ENCODE measurements at regions not wholly inside any gene's neighbourhood (a gene's known extent, or its start where the extent isn't known, plus 50 kb on each side); places are given as distances from the start of the nearest gene placed in this dataset.

- DNase-seq = no peak
These were observed 503.9 kb downstream of the RASEF start for GRCh38 chr9:82558855-82559630.

GRCh38 chr9:82560036-82560435, 502.9 kb downstream of the RASEF start:
- DNase-seq = no peak

GRCh38 chr9:82560457-82560904, 502.5 kb downstream of the RASEF start:
- no peak for DNase-seq

DNA sequence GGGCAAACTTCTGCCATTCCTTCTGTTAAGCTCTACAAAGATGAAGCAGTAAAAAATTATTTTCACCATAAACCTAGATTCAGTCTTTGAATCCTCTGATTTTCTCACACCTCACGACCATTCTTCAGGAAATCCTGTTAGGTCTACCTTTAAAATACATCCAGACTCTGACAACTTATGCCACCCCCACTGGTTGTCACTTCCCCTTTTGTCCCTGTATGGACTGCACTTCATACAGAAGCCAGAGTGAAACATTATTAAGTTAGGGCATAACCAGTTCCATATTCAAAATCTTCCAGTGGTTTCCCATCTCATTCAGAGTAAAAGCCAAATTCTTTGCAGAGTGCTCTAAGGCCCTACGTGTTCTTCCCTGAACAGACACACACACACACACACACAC, 499.8 kb downstream of the RASEF start:
- DNase-seq = no peak

GRCh38 chr9:82563841-82564240, 499.1 kb downstream of the RASEF start:
- DNase-seq = no peak

- no peak for DNase-seq
These were observed 497.6 kb downstream of the RASEF start for GRCh38 chr9:82565188-82565969.

GRCh38 chr9:82567953-82568352, 495.0 kb downstream of the RASEF start:
- DNase-seq = no peak

DNA sequence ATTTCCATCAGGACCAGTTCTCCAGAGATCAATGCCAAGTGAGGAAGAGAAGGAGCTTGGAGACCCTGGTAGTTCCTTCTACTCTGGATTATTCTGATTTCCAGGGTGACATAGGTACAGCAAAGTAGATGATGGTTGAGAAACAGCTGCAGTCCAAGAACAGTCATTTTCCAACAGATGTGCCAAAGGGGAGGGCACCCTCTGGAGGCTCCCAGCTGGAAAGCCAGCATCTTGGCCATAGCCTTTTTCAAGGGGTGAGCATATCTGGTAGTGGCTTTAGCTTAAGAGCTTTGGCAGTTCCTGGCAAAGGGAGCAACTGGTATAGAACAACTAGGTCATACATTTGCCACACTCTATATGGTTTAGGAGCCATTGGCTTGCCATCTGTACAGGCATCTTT, 492.7 kb downstream of the RASEF start:
- DNase-seq = no peak

- DNase-seq = no peak
These were observed 491.4 kb downstream of the RASEF start for GRCh38 chr9:82571540-82571939.

DNA sequence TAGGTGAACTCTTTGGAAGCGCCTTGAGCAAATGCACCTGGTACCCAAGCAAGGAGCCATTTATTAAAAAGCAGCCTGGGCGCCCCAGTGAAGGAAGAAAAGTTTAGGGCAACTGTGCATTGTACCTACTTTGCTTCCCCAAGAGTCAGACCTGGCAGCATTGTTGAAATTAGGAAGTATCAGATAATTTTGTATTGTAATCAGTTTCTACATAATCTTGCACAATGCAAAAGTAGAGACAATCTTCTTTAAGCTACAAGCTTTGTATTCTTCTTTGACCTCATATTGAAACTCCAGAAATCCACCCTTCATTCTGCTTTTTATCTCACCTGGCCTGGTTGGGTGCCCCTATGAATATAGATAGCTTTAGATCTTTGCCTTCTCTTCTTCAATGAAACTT, 490.8 kb downstream of the RASEF start:
- DNase-seq = no peak

- DNase-seq = no peak
These were observed 488.0 kb downstream of the RASEF start for GRCh38 chr9:82574911-82575310.

DNA sequence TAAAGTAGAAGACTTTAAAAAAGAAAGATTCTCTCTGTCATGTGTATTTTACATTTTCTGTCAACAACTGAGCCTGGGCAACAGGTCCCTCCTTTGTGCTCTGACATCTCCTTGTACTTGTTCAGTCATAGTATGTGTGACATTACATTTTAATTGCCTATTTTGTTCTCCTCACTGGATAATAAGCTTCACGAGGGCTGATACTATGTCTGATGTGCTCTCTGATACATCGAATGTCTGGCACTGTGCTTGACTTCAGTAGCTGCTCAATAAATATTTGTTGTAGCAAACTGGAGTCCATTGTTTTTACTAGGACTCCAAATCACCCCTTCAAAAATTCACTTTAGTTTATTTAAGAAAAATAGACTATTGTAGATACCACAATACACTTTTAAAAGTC, 482.0 kb downstream of the RASEF start:
- DNase-seq = no peak

GRCh38 chr9:82581516-82581915, 481.4 kb downstream of the RASEF start:
- no peak for DNase-seq

- no peak for DNase-seq
These were observed 481.0 kb downstream of the RASEF start for GRCh38 chr9:82581935-82582334.

GRCh38 chr9:82582693-82583092, 480.2 kb downstream of the RASEF start:
- DNase-seq = no peak

- no peak for DNase-seq
These were observed 479.4 kb downstream of the RASEF start for GRCh38 chr9:82583524-82583923.

- DNase-seq = no peak
These were observed 478.5 kb downstream of the RASEF start for GRCh38 chr9:82584349-82584863.

DNA sequence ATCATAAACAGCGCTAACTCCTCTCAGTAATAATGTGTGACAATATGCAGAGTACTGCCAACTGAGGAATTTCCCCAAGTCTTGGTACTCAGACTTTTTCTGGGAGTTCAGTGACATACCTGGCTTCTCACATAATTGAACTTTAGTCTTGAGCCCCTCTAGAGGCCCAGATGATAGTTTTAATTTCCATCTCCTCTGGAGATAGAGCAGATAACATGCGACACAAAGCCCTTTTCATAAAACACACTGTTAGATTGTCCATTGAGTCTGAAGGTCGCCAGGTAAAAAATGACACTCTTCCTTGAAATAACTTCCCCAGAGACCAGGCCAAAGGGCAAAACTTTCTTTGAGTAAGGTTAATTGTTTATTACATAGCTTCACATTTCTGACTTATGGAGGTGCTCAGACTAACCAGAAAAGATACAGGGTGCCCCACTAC, 476.0 kb downstream of the RASEF start:
- no peak for DNase-seq

DNA sequence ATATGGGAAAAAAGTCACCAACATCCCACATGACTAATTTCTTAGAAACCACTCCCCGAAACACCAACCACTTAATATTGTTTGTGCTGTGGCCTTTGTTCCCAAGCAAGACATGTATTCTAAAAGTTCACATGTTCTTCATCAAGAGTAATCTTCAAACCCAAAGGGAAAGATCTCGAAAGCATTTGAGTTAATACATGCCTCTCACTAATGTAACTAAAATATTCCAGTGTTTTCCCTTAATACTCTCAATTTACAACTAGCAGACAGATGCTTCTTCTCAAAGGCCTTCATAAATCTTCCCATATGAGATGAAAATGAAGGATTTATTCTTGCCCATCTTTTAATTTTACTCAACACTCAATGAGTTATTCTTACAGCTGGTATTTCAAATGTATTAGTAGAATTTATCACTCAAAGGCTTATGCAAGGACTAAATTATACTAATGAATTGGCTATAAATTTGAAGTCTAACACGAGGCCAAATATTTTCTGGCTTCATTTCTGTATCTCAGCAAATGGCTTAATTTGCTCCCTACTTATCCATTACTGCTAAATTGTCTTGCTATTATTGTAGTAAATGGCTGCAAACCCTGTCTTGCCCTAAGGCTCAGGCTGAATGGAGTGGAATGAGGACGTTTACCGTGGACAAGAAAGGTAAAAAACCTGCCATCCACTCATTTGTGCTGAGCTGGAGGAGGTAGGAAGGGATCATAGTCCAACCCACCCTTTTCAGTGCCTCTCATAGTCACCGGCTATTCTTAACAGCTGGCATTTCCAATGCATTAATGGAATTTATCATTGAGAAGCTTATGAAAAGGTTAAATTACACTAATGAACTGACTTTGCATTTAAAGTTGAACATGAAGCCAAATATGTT, 474.4 kb downstream of the RASEF start:
- DNase-seq = no peak

- DNase-seq = no peak
These were observed 472.1 kb downstream of the RASEF start for GRCh38 chr9:82590845-82591244.

DNA sequence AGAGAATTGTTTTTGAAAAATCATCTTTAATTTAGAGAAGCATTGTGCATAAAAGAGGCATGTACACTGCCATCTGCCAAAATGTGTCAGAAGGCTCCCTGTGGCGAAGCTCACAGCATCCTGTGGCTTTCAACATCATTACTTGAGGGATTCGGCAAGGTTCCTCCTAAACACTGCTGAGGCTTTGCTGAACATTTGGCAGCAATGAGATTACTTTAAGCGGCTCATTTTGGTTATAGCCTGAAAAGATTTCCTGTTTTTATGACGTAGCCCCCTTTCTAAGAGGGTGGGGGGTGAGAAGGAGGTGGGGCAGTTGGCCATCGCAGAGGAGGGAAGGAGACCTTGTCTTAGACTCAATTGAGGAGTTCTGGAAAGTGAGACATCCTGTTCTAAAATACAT, 469.4 kb downstream of the RASEF start:
- DNase-seq = no peak

DNA sequence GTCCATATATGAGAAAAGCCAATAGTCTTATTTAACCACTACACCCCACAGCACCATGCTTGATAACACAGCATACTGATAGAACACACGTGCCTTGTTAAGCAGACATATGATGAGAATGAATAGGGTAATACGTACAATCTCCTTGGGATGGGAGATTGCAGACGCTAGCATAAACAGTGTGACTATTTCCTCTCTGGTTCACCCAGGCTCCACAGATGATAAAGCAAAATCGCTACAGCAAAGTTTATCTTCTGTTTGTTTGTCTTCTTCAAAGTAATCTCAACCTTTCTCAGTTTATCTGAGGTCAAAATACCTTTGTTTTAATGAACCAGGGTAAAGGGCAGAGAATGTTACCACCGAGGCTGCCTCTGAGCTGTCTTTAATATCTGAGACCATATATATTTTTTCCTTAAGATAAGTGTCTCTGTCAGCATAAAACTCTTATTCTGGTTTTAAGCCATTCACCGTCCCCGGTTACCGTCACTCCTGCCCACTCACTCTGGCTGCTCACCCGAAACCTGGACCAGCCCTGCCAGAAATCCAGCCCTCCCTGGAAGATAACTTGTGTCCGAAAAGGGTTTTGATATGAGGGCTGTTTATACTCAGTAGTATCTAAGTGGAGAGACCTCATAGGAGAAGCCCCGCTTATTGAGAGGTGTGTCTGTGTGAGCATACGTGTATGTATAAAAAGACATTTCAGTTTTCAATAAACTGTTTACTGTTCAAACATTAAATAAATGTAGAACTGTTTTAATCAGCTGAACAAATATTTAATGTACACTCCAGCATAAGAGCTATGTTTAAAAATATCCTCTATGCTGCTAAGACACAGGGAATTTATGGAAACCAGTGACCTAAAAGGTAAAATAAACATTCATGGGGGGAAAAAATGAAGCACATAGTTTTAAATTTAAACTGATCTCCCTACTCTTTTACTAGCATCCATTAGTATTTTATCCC, 465.4 kb downstream of the RASEF start:
- DNase-seq = no peak
